Endothelial cell of umbilical vein (primary cell): ENCODE measurements at regions not wholly inside any gene's neighbourhood (a gene's known extent, or its start where the extent isn't known, plus 50 kb on each side); places are given as distances from the start of the nearest gene placed in this dataset.

ENCODE experiments used
- BruUV-seq: library from RNA; stranded (reverse); fragments of 400-500 nt; replicated peaks from 2 replicates; lab custom pipeline; 2021; lab: Mats Ljungman, UMichigan
- CTCF ChIA-PET: fragments of 300-600, 350-600 bp; sonication (Branson Sonifier 250); formaldehyde crosslinking; loops from one replicate; lab custom pipeline; 2021; ENCODE audit warnings: antibody characterized with exemption, inconsistent platforms; lab: Charles Lee
- POLR2A ChIA-PET: fragments of 300-600, 350-600 bp; sonication (Branson Sonifier 250); formaldehyde crosslinking; loops from one replicate; lab custom pipeline; 2021; ENCODE audit warnings: antibody characterized with exemption, inconsistent platforms; lab: Charles Lee
- DNase-seq: peaks from one replicate; pipeline ENCODE4 v3.0.0-alpha.2; 2011; ENCODE audit warnings: low read depth, low spot score
- FAIRE-seq: peaks from 2 replicates; lab custom pipeline; 2011; peaks lifted over from hg19 to GRCh38; lab: Jason Lieb, UNC
- H2AFZ ChIP-seq: 2 replicates; pipeline ENCODE4 v1.6.0; 2012; ENCODE audit warnings: low read depth, low read length, control low read depth, inconsistent platforms
- H3K27ac ChIP-seq: 2 replicates; pipeline ENCODE4 v1.5.1; 2011; ENCODE audit warnings: low read depth, mild to moderate bottlenecking, control low read depth, low read length, moderate library complexity; ENCODE audit not compliant: insufficient read depth
- H3K27me3 ChIP-seq, 2 experiments: 2 replicates each; pipeline versions ENCODE4 v1.6.0 to v1.6.1; 2011; ENCODE audit warnings: low read length in 2 of 2, mixed read lengths in 1 of 2; ENCODE audit not compliant: control insufficient read depth in 2 of 2, insufficient read depth in 2 of 2
- H3K36me3 ChIP-seq, 2 experiments: 2 replicates in 1 of 2; 3 replicates in 1 of 2; pipeline ENCODE4 v1.5.1; 2011; ENCODE audit warnings: low read length in 2 of 2, mild to moderate bottlenecking in 1 of 2, moderate library complexity in 1 of 2; ENCODE audit not compliant: control insufficient read depth in 2 of 2, insufficient read depth in 2 of 2; ENCODE audit errors: extremely low read depth in 1 of 2
- H3K4me1 ChIP-seq: 3 replicates; pipeline ENCODE4 v1.5.1; 2011; ENCODE audit warnings: mild to moderate bottlenecking, low read length; ENCODE audit not compliant: control insufficient read depth, insufficient read depth; ENCODE audit errors: extremely low read depth
- H3K4me2 ChIP-seq: 2 replicates; pipeline ENCODE4 v1.6.1; 2011; ENCODE audit warnings: low read length, control low read depth, mixed read lengths; ENCODE audit not compliant: insufficient read depth
- H3K4me3 ChIP-seq, 3 experiments: fragments of 200-600 bp in 1 of 3; sonication (generic), shearing (Covaris generic) in 1 of 3; replicated peaks in 1 of 3; 2 replicates each; pipeline ENCODE4 v1.5.1; 2011 to 2016; ENCODE audit warnings: control low read depth in 3 of 3, low read length in 3 of 3, mild to moderate bottlenecking in 2 of 3, inconsistent platforms in 1 of 3, low read depth in 1 of 3, moderate library complexity in 1 of 3; ENCODE audit not compliant: insufficient read depth in 1 of 3
- H3K79me2 ChIP-seq: 2 replicates; pipeline ENCODE4 v1.6.0; 2012; ENCODE audit warnings: low read length, inconsistent platforms; ENCODE audit not compliant: control insufficient read depth, insufficient read depth
- H3K9ac ChIP-seq: replicated peaks from 2 replicates; pipeline ENCODE3; 2011; ENCODE audit warnings: low read length, control low read depth; ENCODE audit not compliant: insufficient read depth; ENCODE audit errors: extremely low read depth
- H3K9me1 ChIP-seq: replicated peaks from 3 replicates; pipeline ENCODE4 v1.6.0; 2011; ENCODE audit warnings: mild to moderate bottlenecking, low read length; ENCODE audit not compliant: control insufficient read depth, insufficient read depth; ENCODE audit errors: extremely low read depth
- H3K9me3 ChIP-seq: replicated peaks from 2 replicates; pipeline ENCODE4 v1.5.1; 2012; ENCODE audit warnings: low read length, inconsistent platforms; ENCODE audit not compliant: control insufficient read depth, insufficient read depth
- H4K20me1 ChIP-seq: replicated peaks from 2 replicates; pipeline ENCODE3; 2011; ENCODE audit warnings: mild to moderate bottlenecking, low read length; ENCODE audit not compliant: control insufficient read depth, insufficient read depth; ENCODE audit errors: extremely low read depth
- EZH2 ChIP-seq: IDR thresholded peaks from 2 replicates; pipeline ENCODE4 v1.6.1; 2012; ENCODE audit warnings: borderline replicate concordance, low read depth, mild to moderate bottlenecking, moderate library complexity, low read length, inconsistent platforms; ENCODE audit not compliant: severe bottlenecking
- FOS ChIP-seq: IDR thresholded peaks from 2 replicates; pipeline ENCODE4 v1.6.1; 2011; ENCODE audit warnings: mild to moderate bottlenecking, low read length, moderate library complexity, borderline replicate concordance; ENCODE audit not compliant: insufficient read depth
- GATA2 ChIP-seq: IDR thresholded peaks from 2 replicates; pipeline ENCODE4 v1.7.0; 2011; ENCODE audit warnings: low read depth, mild to moderate bottlenecking, moderate library complexity, mixed read lengths, low read length; ENCODE audit not compliant: insufficient read length, insufficient read depth
- JUN ChIP-seq: IDR thresholded peaks from 2 replicates; pipeline ENCODE4 v1.6.1; 2011; ENCODE audit warnings: borderline replicate concordance, low read depth; ENCODE audit not compliant: insufficient read length, insufficient read depth
- MYC ChIP-seq: IDR thresholded peaks from one replicate; pipeline ENCODE4 v1.6.1; 2011; ENCODE audit warnings: mild to moderate bottlenecking, low read depth, low read length
- POLR2A ChIP-seq: IDR thresholded peaks from 2 replicates; pipeline ENCODE4 v1.6.1; 2012; ENCODE audit warnings: low read depth, mild to moderate bottlenecking, control low read depth, low read length
- POLR2AphosphoS5 ChIP-seq: IDR thresholded peaks from 2 replicates; pipeline ENCODE4 v1.6.1; 2012; ENCODE audit warnings: low read depth, mild to moderate bottlenecking, control low read depth, low read length, moderate library complexity; ENCODE audit not compliant: insufficient read depth
- dilution Hi-C: fragments of 300-500 bp; cut with MboI; formaldehyde crosslinking; loops from one replicate; pipeline ENCODE4 v1.15.0; 2019; ENCODE audit warnings: low sequenced_read_pairs; ENCODE audit not compliant: extremely low pct_ligation_motif_present
- intact Hi-C: fragments of 100-400 bp; cut with micrococcal nuclease; formaldehyde crosslinking; loops from one replicate; pipeline ENCODE4 v1.10.0; 2022
- TF ChIP-seq, protein P1 (sequence below), 2 donors: IDR thresholded peaks; 1 replicate in 1 of 2; 2 replicates in 1 of 2; pipeline ENCODE4 v1.5.1; 2011; ENCODE audit warnings: low read length in 2 of 2, mild to moderate bottlenecking in 2 of 2, moderate library complexity in 2 of 2, control low read depth in 1 of 2, inconsistent platforms in 1 of 2, low read depth in 1 of 2; ENCODE audit not compliant: insufficient read depth in 1 of 2; ENCODE audit errors: extremely low read depth in 1 of 2
- TF ChIP-seq, protein P2 (sequence below): IDR thresholded peaks from 2 replicates; pipeline ENCODE4 v1.6.1; 2011; ENCODE audit not compliant: insufficient read depth, insufficient read length

DNA sequence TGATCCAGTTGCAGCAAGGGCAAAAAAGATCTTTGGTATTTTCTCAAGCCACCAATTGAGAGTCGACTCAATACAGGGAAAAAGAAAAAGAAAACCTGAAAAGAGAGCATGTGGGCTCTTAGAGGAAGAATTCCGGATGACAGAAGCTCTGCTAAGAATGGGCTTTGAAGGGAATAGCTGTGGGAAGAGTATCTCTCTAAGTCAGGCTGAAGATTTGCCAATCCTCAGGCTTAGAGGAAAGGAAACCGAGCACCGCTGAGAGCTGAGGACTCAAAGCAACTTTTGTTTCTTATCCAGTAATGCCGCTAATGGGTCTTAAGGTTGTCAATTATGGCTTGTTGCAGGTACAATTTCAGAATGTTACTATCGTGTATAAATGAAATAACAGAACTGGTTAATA lies 166.4 kb downstream of the EFNB2 start:
- H3K9me3 ChIP-seq = no peaks in the 10 kb centered on the region
- no peaks in the 10 kb centered on the region for H3K9me1 ChIP-seq
- intact Hi-C loops (loop anchor here (10.0 kb wide), 1 partner anchor 854 kb away; no protein-coding TSS in a partner anchor), dilution Hi-C loops (no loop called here)
- ChIA-PET CTCF (interaction anchor here (0.9 kb wide), 1 partner anchor 12 kb away, joined by 3 read pairs; no protein-coding TSS in a partner anchor), POLR2A (no interaction called here)
- H3K27ac ChIP-seq = no peak overlapping the region
- H3K9ac ChIP-seq = no peak overlapping the region
- H3K79me2 ChIP-seq = no peaks in the 10 kb centered on the region
- H3K4me1 ChIP-seq = peaks cover 37% of the 10 kb centered on the region
- no peak for DNase-seq
- TF ChIP-seq JUN (no peak), MYC (no peak), POLR2AphosphoS5 (no peak), POLR2A (no peak), GATA2 (no peak), EZH2 (no peak), FOS (no peak)
- TF ChIP-seq, protein P1, sequence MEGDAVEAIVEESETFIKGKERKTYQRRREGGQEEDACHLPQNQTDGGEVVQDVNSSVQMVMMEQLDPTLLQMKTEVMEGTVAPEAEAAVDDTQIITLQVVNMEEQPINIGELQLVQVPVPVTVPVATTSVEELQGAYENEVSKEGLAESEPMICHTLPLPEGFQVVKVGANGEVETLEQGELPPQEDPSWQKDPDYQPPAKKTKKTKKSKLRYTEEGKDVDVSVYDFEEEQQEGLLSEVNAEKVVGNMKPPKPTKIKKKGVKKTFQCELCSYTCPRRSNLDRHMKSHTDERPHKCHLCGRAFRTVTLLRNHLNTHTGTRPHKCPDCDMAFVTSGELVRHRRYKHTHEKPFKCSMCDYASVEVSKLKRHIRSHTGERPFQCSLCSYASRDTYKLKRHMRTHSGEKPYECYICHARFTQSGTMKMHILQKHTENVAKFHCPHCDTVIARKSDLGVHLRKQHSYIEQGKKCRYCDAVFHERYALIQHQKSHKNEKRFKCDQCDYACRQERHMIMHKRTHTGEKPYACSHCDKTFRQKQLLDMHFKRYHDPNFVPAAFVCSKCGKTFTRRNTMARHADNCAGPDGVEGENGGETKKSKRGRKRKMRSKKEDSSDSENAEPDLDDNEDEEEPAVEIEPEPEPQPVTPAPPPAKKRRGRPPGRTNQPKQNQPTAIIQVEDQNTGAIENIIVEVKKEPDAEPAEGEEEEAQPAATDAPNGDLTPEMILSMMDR (IDR thresholded peaks at IDR 0.05; ENCODE audit: extremely low read depth in 1 of 2, insufficient read depth in 1 of 2, low read depth in 1 of 2, low read length in 2 of 2) = no peak
- TF ChIP-seq, protein P2, sequence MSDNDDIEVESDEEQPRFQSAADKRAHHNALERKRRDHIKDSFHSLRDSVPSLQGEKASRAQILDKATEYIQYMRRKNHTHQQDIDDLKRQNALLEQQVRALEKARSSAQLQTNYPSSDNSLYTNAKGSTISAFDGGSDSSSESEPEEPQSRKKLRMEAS = no peak
- no peak overlapping the region for H3K4me2 ChIP-seq
- H2AFZ ChIP-seq = no peak overlapping the region
- H3K36me3 ChIP-seq = no peaks in the 10 kb centered on the region
- BruUV-seq = no TSS peak
- no peaks in the 10 kb centered on the region for H4K20me1 ChIP-seq
- no peaks in the 10 kb centered on the region for H3K27me3 ChIP-seq
- FAIRE-seq = no peak
- H3K4me3 ChIP-seq = no peak overlapping the region
